GM12878 (cell line): ENCODE measurements at regions not wholly inside any gene's neighbourhood (a gene's known extent, or its start where the extent isn't known, plus 50 kb on each side); places are given as distances from the start of the nearest gene placed in this dataset.

Experiments used
- ATF7 ChIP-seq: fragments of 450-650 bp; IDR thresholded peaks from 2 replicates; pipeline ENCODE4 v1.6.1; 2016; ENCODE audit warnings: low read depth, mild to moderate bottlenecking
- CHD1 ChIP-seq: IDR thresholded peaks from 2 replicates; pipeline ENCODE4 v1.6.1; 2012; ENCODE audit warnings: low read depth, low read length, improper control_type of control experiment
- EGR1 ChIP-seq, 2 experiments: IDR thresholded peaks; 1 replicate in 1 of 2; 2 replicates in 1 of 2; pipeline ENCODE4 v1.6.1; 2011 to 2012; ENCODE audit warnings: low read depth in 2 of 2, low read length in 2 of 2, borderline replicate concordance in 1 of 2, mild to moderate bottlenecking in 1 of 2, moderate library complexity in 1 of 2
- EZH2 ChIP-seq: IDR thresholded peaks from 2 replicates; pipeline ENCODE4 v1.6.1; 2012; ENCODE audit warnings: low read depth, mild to moderate bottlenecking, control low read depth, inconsistent platforms, low read length, borderline replicate concordance; ENCODE audit not compliant: control insufficient read depth
- FOXM1 ChIP-seq: IDR thresholded peaks from 2 replicates; pipeline ENCODE4 v1.6.1; 2012; ENCODE audit warnings: low read depth, mild to moderate bottlenecking, inconsistent platforms, low read length, moderate library complexity
- HDGF ChIP-seq: fragments of 450-650 bp; IDR thresholded peaks from 2 replicates; pipeline ENCODE4 v1.6.1; 2016; ENCODE audit warnings: antibody characterized with exemption
- IRF4 ChIP-seq: IDR thresholded peaks from 2 replicates; pipeline ENCODE4 v1.6.1; 2011; ENCODE audit warnings: low read depth, low read length
- KDM1A ChIP-seq: fragments of 200-600 bp; sonication (generic); IDR thresholded peaks from 2 replicates; pipeline ENCODE4 v1.6.1; 2016; ENCODE audit warnings: borderline replicate concordance
- MAX ChIP-seq: IDR thresholded peaks from 2 replicates; pipeline ENCODE4 v1.6.1; 2012; ENCODE audit warnings: low read depth, low read length, improper control_type of control experiment
- MEF2A ChIP-seq: IDR thresholded peaks from 2 replicates; pipeline ENCODE4 v1.6.1; 2011; ENCODE audit warnings: low read depth, mild to moderate bottlenecking, low read length, moderate library complexity; ENCODE audit not compliant: insufficient read depth
- MTA2 ChIP-seq: fragments of 450-650 bp; IDR thresholded peaks from 2 replicates; pipeline ENCODE4 v1.6.1; 2016; ENCODE audit warnings: low read depth, mild to moderate bottlenecking, moderate library complexity
- NFYA ChIP-seq: IDR thresholded peaks from 2 replicates; pipeline ENCODE4 v1.6.1; 2011; ENCODE audit warnings: low read depth, mild to moderate bottlenecking, low read length, improper control_type of control experiment, borderline replicate concordance
- NFYB ChIP-seq: IDR thresholded peaks from 2 replicates; pipeline ENCODE4 v1.6.1; 2011; ENCODE audit warnings: low read depth, mild to moderate bottlenecking, low read length, improper control_type of control experiment, moderate library complexity; ENCODE audit not compliant: insufficient read depth
- NKRF ChIP-seq: fragments of 450-650 bp; conservative IDR thresholded peaks from 2 replicates; pipeline ENCODE4 v1.6.1; 2017; ENCODE audit warnings: mild to moderate bottlenecking, moderate library complexity
- NR2F1 ChIP-seq: fragments of 450-650 bp; conservative IDR thresholded peaks from 2 replicates; pipeline ENCODE4 v1.6.1; 2017; ENCODE audit warnings: mild to moderate bottlenecking
- PAX8 ChIP-seq: fragments of 450-650 bp; IDR thresholded peaks from 2 replicates; pipeline ENCODE4 v1.6.1; 2017; ENCODE audit warnings: mild to moderate bottlenecking, moderate library complexity
- POLR2AphosphoS2 ChIP-seq: IDR thresholded peaks from 2 replicates; pipeline ENCODE4 v1.6.1; 2011; ENCODE audit warnings: low read depth, mild to moderate bottlenecking, low read length, improper control_type of control experiment, moderate library complexity
- RAD51 ChIP-seq: fragments of 450-650 bp; IDR thresholded peaks from 2 replicates; pipeline ENCODE4 v1.6.1; 2016; ENCODE audit warnings: moderate library complexity, mild to moderate bottlenecking, inconsistent platforms
- RELA ChIP-seq: fragments of 450-650 bp; IDR thresholded peaks from 2 replicates; pipeline ENCODE4 v1.8.0; 2014; ENCODE audit warnings: borderline replicate concordance; ENCODE audit not compliant: partially characterized antibody
- RELB ChIP-seq: fragments of 450-650 bp; IDR thresholded peaks from 2 replicates; pipeline ENCODE4 v1.6.1; 2017; ENCODE audit warnings: low read depth, mild to moderate bottlenecking, moderate library complexity
- SIX5 ChIP-seq: IDR thresholded peaks from 2 replicates; pipeline ENCODE4 v1.6.1; 2011; ENCODE audit warnings: mild to moderate bottlenecking, low read depth, low read length, moderate library complexity; ENCODE audit not compliant: severe bottlenecking
- SMAD1 ChIP-seq: fragments of 450-650 bp; IDR thresholded peaks from 2 replicates; pipeline ENCODE4 v1.6.1; 2018; ENCODE audit warnings: mild to moderate bottlenecking, low read depth; ENCODE audit not compliant: partially characterized antibody
- SMC3 ChIP-seq: IDR thresholded peaks from 2 replicates; pipeline ENCODE4 v1.6.1; 2011; ENCODE audit warnings: low read length, improper control_type of control experiment, borderline replicate concordance
- SP1 ChIP-seq: IDR thresholded peaks from one replicate; pipeline ENCODE4 v1.6.1; 2011; ENCODE audit warnings: low read depth, low read length
- TARDBP ChIP-seq: IDR thresholded peaks from 2 replicates; pipeline ENCODE4 v1.6.1; 2016; ENCODE audit warnings: borderline replicate concordance
- TCF12 ChIP-seq: IDR thresholded peaks from 2 replicates; pipeline ENCODE4 v1.6.1; 2011; ENCODE audit warnings: low read depth, mild to moderate bottlenecking, low read length
- WRNIP1 ChIP-seq: IDR thresholded peaks from 2 replicates; pipeline ENCODE4 v1.6.1; 2011; ENCODE audit warnings: low read depth, low read length, improper control_type of control experiment, borderline replicate concordance
- ZZZ3 ChIP-seq: IDR thresholded peaks from 2 replicates; pipeline ENCODE4 v1.6.1; 2011; ENCODE audit warnings: low read depth; ENCODE audit not compliant: control insufficient read depth, insufficient read length
- TF ChIP-seq, protein P1 (sequence below): fragments of 150-350 bp; IDR thresholded peaks from 2 replicates; pipeline ENCODE4 v1.6.1; 2014; ENCODE audit warnings: mild to moderate bottlenecking, low read depth, low read length

DNA sequence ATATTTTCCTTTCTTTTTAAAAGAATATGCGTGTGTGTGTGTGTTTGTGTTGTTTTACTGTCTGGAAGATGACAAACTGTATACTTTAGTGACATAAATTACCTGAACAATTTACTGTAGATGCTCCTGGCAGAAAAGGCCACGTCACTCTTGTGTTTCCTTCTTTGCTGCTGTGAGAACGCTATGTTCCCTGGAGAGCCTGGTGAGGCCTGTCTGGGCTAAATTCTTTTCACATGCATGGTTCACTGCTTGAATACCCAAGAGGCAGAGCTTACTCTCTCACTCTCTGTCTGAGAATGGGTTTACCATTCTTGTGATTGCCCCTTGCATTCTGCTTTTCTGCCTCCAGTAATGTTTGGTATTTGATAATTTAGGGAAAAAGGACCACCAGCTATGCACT, 64.3 kb downstream of the EDN1 start (continued):
- TF ChIP-seq MTA2: peak; percentile 39
- no peak for TF ChIP-seq WRNIP1
- TF ChIP-seq SP1: no peak
- no peak for TF ChIP-seq NKRF
- no peak for TF ChIP-seq SIX5
- no peak; the same call in 1 of the 2 replicates for TF ChIP-seq SMC3
- no peak for TF ChIP-seq FOXM1
- no peak for TF ChIP-seq NFYA
- peak; percentile 79; the same call in 1 of the 2 replicates for TF ChIP-seq TCF12
- no peak; the same call in 1 of the 2 replicates for TF ChIP-seq HDGF
- TF ChIP-seq MEF2A: no peak
- no peak for TF ChIP-seq TARDBP
- TF ChIP-seq, protein P1, sequence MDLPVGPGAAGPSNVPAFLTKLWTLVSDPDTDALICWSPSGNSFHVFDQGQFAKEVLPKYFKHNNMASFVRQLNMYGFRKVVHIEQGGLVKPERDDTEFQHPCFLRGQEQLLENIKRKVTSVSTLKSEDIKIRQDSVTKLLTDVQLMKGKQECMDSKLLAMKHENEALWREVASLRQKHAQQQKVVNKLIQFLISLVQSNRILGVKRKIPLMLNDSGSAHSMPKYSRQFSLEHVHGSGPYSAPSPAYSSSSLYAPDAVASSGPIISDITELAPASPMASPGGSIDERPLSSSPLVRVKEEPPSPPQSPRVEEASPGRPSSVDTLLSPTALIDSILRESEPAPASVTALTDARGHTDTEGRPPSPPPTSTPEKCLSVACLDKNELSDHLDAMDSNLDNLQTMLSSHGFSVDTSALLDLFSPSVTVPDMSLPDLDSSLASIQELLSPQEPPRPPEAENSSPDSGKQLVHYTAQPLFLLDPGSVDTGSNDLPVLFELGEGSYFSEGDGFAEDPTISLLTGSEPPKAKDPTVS: no peak
- TF ChIP-seq NR2F1: no peak
- no peak for TF ChIP-seq CHD1
- no peak for TF ChIP-seq IRF4
- TF ChIP-seq SMAD1: peak; percentile 71
- no peak for TF ChIP-seq EGR1 (IDR thresholded peaks at IDR 0.05; ENCODE audit: borderline replicate concordance in 1 of 2, low read depth in 2 of 2, low read length in 2 of 2)
- no peak for TF ChIP-seq ZZZ3
- TF ChIP-seq NFYB: no peak
- TF ChIP-seq RELA: no peak
- TF ChIP-seq KDM1A: no peak
- no peak for TF ChIP-seq EZH2
- no peak for TF ChIP-seq RAD51
- TF ChIP-seq RELB: peak; percentile 49
- TF ChIP-seq PAX8: no peak
- TF ChIP-seq ATF7: peak; percentile 90
- TF ChIP-seq MAX: no peak
- no peak for TF ChIP-seq POLR2AphosphoS2
